Tibial nerve (tissue), 3 donors: ENCODE measurements at regions not wholly inside any gene's neighbourhood (a gene's known extent, or its start where the extent isn't known, plus 50 kb on each side); places are given as distances from the start of the nearest gene placed in this dataset.

Experiments used
- CTCF ChIP-seq, 5 experiments: fragments of 200-600 bp in 3 of 5; fragments of 450-650 bp in 2 of 5; sonication (generic) in 3 of 5; IDR thresholded peaks; one replicate each; pipeline ENCODE4 v1.5.1; 2016 to 2019; ENCODE audit warnings: antibody characterized with exemption in 5 of 5, mild to moderate bottlenecking in 3 of 5, moderate library complexity in 2 of 5
- POLR2A ChIP-seq, 2 donors: fragments of 450-650 bp; IDR thresholded peaks; one replicate each; pipeline ENCODE4 v1.6.1; 2017; ENCODE audit warnings: antibody characterized with exemption in 2 of 2, mild to moderate bottlenecking in 2 of 2, moderate library complexity in 2 of 2

DNA sequence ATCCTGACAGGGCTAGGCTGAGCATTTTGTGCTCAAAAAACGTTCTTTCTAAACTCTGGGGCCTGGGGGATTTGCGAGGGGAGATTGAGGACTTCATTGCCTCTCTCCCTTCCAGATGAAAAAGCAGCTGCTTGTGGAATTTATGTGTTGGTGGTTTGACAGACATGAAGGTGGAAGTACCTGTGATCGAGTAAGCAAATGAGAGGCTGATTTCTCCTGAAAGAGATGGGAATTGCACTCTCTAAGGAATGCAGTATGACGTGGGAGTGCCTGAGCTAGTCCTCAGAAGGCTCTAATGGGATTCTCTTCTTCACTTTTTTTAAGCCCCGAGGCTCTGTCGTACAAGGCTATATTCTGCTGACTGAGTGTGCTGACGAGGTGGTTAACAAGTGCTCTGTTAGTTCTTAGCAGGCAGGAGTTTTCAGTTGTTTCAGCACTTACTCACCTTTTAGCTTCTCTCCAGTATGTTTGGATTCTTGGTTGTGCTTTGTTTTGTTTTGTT is 426.8 kb upstream of the CNKSR2 start:
- no peak for TF ChIP-seq CTCF (IDR thresholded peaks at IDR 0.05)
- no peak for TF ChIP-seq POLR2A (IDR thresholded peaks at IDR 0.05)
